H54 (cell line): ENCODE measurements at regions not wholly inside any gene's neighbourhood (a gene's known extent, or its start where the extent isn't known, plus 50 kb on each side); places are given as distances from the start of the nearest gene placed in this dataset.

Source experiments
- DNase-seq: peaks from one replicate; pipeline ENCODE4 v3.0.0; 2011; ENCODE audit warnings: low spot score, mixed read lengths; ENCODE audit not compliant: insufficient read length
- FAIRE-seq: peaks from 3 replicates; lab custom pipeline; 2011; peaks lifted over from hg19 to GRCh38; lab: Jason Lieb, UNC
- POLR2A ChIP-seq: IDR thresholded peaks from 2 replicates; pipeline ENCODE4 v1.6.1; 2011; ENCODE audit warnings: low read depth, mild to moderate bottlenecking, low read length

DNA sequence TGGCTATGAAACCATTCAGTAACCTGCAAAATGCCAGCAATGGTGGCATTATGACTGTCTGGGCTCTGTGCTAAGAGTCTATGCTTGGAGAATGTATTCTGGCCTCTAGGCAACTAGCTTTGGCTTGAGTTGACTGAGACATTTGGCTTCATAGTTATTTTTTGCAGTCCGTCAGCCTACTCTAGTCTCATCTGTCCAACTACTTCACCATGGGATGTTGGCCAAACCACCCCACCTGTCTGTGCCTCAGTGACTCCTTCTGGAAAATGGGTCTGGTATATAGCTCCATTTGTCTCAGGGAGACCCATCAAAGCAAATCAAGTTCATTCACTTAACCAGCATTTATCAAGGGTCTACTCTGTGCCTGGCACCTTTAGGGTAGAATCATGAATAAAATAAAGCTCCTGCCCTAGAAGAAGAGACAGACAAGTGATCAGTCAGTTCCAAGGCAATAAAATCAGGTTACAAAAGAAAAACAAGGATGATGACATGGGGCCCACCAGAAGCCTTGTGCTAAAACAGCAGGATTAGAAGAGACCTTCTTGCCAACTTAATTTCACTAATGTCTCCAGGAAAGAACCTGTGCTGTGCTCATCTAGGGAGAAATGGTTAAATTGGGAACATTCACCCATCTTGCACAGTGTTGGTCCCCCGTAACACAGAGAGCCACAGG, 102.4 kb upstream of the ARMC2 start:
- DNase-seq, result no peak
- no peak for TF ChIP-seq POLR2A
- no peak for FAIRE-seq

DNA sequence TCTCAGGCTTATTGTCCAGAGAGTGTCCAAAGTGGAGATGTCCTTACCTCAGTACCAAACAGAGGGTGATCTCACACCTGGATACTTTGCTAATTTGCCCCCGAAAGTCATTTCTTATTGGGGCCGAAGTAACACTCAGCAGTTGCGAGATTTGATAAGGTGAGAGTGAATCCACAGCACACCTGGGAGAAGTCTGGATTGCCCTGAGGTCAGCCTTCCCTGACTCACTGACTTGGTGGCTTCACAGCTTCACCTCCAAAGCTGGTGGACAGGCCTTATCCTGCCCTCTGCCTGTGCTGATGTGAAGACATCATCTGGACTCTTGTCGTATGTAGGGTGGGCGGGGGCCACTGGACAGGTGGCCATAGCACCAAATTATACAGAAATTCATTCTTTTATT, 101.9 kb upstream of the ARMC2 start:
- DNase-seq (no peak), FAIRE-seq (no peak)
- no peak for TF ChIP-seq POLR2A

DNA sequence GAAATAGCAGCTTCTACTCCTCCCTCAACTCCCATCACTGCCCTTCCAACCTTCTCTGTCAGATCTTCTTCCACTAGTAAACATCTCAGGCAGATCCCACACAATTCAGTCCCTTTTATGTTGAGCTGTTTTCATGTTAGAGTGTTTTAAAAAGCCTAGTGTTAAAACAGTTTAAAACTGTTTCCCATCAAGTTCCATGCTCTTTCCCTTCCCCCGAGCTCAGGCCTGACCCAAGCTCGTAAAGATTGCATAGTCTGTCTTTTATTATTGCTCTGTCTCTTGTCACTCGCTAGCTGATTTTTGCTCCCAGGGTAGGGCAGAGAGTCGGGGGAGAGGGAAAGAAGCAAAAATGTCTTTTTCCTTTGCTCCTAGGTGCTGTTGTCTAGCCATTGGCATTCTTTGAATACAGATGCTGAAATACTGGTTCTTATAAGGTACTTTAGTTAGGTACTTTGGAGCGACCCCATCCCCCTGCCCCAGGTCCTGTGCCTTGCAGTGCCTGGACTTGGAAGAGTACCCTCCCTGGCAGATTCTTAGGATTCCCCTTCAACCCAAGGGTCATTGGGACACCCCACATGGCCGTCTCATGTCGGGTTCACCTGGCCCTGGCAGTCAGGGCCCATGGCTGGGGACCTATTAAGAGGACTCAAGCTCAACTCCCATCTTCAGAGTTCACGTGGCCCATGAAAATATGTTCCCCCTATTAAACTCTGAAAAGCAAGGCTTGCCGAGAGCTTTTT, 101.2 kb upstream of the ARMC2 start:
- TF ChIP-seq POLR2A, result no peak
- DNase-seq, result no peak
- FAIRE-seq, result no peak

- FAIRE-seq (no peak), DNase-seq (no peak)
- TF ChIP-seq POLR2A, result no peak
Measured at GRCh38 chr6:108748055-108748454, 100.2 kb upstream of the ARMC2 start.

DNA sequence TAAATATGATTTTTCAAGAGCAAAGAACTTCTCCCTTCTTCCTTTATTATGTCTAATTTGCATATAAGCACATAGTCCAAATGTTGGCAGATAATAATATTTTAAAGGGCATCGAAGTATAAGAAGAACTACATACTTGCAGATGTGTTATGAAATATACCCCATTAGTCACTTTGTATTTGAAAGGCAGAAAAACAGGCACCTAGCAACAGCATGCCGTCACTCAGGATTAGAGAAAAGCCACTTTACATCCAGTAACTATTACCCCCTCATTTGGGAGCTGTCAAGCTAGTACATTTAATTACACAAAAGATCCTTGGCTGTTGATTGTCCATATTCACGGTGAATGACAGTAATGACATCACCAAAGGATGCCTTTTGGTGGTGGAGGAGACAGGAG, 99.3 kb upstream of the ARMC2 start:
- DNase-seq (no peak), FAIRE-seq (no peak)
- no peak for TF ChIP-seq POLR2A

DNA sequence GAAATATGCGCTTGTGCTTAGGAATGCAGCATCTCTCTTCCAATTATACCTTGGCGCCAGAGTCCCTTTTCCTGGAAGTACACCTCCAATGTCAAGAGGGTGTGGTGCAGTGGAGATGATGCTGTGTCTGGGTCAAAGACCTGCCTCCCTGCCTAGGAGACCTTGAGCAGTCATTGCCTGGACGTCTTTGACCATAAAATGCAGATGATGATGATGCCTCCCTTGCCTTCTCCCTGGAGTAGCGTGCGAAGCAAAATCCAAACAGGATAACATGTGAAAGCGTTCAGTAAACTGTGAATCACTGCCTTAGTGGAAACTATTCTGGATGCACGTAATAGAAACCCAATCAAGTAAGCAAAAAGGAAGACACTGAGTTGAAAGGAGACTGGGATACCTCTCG, 97.4 kb upstream of the ARMC2 start:
- no peak for TF ChIP-seq POLR2A
- DNase-seq, result no peak
- no peak for FAIRE-seq

DNA sequence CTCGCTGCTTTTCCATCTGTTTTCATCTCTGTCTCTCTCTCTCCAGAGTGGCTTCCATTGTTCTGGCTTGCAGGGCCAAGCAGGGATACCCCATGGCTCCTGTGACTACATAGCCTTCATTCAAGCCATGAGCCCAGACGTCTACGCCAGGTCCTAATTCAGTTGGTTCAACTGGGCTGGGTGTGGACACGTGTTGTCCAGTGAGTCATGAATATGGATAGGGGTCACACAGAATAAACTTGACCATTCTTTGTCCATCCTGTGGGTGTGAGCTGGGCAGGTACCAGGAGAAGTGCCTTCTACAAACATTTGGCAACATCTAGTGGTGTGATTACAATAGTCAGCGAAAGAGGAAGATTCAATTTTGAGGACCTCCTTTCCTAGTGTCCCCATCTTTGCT, 96.9 kb upstream of the ARMC2 start:
- DNase-seq, result no peak
- no peak for TF ChIP-seq POLR2A
- no peak for FAIRE-seq

GRCh38 chr6:108751851-108752732, 96.1 kb upstream of the ARMC2 start:
- FAIRE-seq, result no peak
- DNase-seq, result no peak

GRCh38 chr6:108752733-108753590, 95.3 kb upstream of the ARMC2 start:
- DNase-seq, result no peak
- FAIRE-seq, result no peak

More at GRCh38 chr6:108751851-108752732, 96.1 kb upstream of the ARMC2 start:
- TF ChIP-seq POLR2A, result no peak

GRCh38 chr6:108755257-108756240, 92.7 kb upstream of the ARMC2 start:
- DNase-seq (no peak), FAIRE-seq (no peak)
- no peak for TF ChIP-seq POLR2A

More at GRCh38 chr6:108752733-108753590, 95.3 kb upstream of the ARMC2 start:
- no peak for TF ChIP-seq POLR2A

GRCh38 chr6:108757357-108757756, 90.9 kb upstream of the ARMC2 start:
- DNase-seq (no peak), FAIRE-seq (no peak)
- no peak for TF ChIP-seq POLR2A

DNA sequence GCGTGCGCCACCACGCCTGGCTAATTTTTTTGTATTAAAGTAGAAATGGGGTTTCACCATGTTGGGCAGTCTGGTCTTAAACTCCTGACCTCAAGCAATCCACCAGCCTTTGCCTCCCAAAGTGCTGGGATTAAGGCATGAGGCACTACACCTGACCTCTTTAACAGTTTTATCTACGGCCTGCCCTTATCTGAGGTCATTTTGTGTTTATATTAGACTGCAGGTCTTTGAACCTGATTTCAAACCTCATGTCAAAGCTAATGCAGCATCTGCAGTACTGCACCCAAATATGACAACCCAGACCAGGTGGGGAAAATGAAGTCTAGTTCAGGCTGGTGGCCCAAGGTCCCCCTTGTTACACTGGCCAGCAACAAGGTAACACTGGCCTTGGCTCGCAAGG, 89.3 kb upstream of the ARMC2 start:
- FAIRE-seq (no peak), DNase-seq (no peak)
- TF ChIP-seq POLR2A, result no peak
